GM18499 (cell line): ENCODE measurements at regions not wholly inside any gene's neighbourhood (a gene's known extent, or its start where the extent isn't known, plus 50 kb on each side); places are given as distances from the start of the nearest gene placed in this dataset.

ENCODE experiments used
- ATAC-seq: cut with Tn5 transposase; IDR thresholded peaks from one replicate; pipeline ENCODE4 v1.9.1; 2021; ENCODE audit warnings: moderate number of reproducible peaks; ENCODE audit not compliant: insufficient read depth, unreplicated experiment

DNA sequence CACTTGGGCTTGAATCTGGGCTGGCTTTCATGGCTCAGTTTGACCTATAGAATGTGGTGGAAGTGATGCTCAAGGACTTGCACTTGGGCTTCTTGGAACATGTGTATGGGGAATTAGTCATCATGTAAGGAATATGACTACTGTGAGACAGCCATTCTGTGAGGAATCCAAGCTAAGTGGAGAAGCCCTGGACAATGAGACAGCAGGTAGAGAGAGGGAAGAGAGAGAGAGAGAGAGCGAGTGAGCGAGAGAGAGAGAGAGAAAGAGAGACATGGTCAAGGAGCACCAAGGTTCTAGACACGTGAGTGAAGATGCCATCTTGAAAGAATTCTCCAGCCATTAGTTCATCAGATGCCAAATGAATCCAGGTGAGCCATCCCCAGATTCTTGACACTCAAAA is 261.6 kb upstream of the SORL1-AS1 start:
- no peak for ATAC-seq

DNA sequence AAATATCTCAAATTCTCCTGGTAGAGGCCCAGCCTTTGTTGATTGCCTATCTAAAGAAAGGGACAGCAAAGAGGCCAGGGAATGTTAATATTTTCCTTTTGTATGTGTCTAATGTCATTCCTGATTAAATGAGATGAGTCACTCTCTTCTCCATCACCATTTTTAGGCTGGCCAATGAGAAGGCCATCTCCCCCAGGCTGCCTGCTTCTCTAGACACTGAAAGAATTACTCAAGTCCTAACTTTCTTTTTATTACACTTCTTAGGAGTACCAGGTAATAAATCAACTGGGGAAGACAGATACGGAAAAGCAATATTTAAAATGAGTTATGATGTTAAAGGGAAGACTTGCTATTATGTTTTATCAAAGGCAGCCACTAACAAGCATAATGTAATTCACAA is 259.2 kb upstream of the SORL1-AS1 start:
- no peak for ATAC-seq

DNA sequence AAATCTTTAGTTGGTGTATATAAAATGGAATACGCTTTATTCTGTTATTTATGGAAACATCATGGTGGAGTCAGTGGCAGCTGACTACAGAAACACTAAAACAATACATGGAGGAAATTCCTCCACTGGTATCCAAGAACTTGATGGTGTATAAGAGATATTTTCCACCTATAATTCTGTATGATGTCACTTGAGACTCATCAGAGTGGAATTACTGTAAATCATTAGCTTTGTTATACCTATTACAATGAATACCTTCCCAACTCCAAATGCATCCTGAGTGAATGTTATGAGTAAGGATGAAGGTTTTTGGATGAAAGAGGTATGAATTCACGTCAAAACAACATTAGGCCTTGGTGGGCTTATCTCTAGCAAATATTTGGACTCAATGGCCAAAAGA is 258.5 kb upstream of the SORL1-AS1 start:
- no peak for ATAC-seq

DNA sequence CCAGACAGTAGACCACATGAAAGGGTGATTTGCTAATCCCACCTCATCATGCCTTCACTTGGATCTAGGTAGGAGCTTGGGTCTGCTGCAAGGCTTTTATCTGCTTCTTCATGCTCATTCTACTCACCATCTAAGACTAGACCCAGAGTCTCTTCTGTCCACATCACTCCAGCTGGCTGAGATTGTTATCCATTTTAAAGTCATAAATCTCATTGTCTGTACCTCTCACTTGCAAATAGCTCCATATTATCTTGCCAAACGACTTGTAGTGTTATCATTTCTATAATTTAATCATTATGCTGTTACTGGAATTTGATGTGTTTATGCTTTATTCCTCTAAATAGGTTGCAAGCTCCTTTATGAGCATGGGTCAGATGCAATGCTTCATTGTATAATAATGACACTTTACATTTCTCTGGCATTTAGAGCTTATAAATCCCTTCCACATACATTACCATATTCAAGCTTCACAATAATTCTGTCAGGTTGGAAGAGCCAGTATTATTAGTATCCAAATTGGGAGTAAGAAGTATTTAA is 254.2 kb upstream of the SORL1-AS1 start:
- ATAC-seq, result no peak

DNA sequence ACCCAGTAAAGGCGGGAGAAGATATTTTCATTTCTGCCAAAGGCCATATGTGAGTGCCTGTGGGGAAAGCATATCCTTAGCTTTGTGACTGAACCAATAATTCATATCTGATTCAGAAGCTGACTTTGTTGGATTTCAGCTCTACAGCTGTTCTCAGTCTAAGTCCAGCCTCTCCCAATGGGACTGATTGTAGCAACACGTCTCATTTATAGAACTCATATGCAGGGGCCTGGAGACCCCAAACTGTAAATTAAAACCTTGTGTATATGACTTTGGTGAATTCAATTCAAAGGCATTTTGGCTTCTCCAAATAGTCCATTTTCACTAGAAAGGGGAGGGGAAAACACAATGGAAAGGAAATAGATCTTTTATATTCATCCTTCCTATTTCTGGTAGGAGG is 250.4 kb upstream of the SORL1-AS1 start:
- ATAC-seq, result no peak

DNA sequence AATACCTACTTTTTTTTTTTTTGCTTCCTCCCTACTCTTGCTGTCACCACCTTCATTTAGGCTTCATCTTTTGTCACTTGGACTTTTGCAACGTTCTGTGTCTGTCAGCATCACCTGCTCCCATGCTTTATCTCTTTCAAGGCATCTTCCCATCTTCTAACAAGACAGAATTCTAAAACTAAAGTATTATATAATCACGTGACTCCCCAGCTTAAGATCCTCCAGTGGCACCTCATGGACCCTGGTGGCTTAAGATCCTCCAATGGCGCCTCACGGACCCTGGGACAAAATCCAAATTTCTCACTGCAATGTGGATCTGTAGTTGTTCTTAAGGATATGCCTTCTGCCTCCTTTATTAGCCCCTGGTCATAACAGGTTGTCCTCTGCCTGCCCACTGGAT is 248.2 kb upstream of the SORL1-AS1 start:
- no peak for ATAC-seq

DNA sequence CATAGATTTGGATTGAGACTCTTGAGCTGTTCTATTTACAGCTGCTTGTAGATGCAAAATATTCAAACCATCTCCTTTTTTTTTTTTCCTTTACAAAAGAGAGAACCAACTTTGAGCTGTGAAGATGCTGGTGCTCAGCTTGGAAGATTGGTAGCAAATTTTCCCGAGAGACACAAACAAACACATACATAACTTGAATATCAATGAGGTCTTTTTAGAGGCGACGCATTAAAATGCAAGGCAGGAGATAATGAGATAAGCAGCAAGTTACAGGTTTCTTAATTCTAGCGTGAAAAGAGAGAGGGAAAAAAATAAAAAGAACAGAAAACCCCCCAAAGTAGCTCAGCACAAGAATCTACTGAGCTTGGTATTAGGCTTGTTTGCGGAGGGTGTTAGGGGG is 247.0 kb upstream of the SORL1-AS1 start:
- ATAC-seq, result no peak

DNA sequence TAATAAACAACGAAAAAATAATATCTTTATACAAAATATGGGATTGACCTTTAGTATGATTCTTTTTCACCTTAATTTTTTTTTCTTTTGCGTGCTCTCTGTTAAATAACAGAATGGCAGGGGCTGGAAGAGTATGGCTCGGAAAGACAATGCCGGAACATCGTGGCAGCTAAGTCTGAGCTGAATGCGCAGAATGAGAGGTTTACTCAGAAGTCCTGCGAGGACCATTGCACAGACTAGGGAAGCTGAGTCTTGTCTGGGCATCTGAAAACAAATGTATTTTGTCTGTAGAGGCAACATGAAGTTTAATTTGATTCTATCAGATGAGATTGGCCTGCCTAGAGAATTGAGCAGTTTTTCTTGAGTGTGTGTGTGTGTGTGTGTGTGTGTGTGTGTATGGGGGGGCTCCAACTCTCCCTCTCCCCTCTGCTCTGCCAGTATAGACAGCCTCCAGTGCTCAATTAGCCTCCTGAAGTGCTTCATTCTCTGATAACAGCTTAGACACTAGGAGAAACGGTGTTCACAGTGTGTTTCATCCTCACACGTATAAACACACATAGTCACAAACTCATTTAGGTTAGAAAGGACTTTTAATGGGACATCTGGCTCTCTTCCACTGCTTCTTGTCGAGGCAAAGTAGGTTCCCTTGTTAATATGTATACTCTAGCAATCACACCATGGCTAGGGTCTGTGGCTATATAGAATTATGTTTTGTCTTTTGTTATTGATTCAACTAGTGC is 244.3 kb upstream of the SORL1-AS1 start:
- ATAC-seq, result no peak

DNA sequence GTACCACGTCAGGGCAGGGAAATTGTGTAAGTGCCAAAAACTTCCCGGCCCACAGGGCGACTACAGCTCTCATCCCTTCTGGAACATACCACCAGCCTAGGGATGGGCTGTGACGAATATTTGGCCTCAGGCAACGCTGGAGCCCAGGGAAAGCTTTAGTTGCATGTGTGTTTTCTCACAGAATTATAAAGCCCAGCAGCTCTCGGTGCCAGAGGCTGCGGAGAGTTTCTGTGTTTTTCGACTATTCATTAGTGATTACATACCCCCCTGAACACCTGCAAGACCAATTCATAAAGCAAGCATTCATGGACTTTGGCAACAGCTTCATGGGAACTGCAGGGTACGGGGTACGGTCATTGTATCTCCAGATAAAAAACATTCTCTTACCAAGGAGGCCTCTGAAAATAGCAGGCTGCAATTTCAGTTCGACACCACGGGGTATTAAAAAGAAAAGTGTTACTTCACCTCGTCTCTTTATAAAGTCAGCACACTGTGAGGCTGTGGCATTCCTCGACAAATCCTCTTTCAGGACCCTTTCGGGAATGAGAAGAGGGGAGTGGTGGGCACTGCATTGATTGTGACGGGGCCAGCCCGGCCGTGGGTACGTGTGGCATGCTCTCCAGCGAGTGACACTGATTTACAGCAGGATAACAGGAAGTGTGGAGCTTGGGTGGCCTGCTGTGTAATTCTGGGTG is 243.6 kb upstream of the SORL1-AS1 start:
- ATAC-seq, result no peak

DNA sequence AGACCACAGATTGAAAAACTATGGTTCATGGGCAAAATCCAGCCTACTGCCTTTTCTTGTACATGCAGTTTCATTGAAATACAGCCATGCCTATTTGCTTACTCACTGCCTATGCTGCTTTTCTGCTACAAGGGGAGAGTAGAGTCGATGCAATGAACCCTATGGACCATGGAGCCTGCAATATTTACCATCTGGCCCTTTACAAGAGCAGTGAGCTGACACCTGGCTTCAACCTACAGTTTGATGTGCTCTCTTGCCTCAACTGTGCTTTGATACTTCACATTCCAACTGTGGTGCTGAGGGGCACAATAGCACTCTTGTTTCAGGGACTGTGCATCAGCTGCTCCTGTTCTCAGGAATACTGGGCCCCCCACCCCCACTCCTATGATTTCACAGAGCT is 239.5 kb upstream of the SORL1-AS1 start:
- no peak for ATAC-seq

DNA sequence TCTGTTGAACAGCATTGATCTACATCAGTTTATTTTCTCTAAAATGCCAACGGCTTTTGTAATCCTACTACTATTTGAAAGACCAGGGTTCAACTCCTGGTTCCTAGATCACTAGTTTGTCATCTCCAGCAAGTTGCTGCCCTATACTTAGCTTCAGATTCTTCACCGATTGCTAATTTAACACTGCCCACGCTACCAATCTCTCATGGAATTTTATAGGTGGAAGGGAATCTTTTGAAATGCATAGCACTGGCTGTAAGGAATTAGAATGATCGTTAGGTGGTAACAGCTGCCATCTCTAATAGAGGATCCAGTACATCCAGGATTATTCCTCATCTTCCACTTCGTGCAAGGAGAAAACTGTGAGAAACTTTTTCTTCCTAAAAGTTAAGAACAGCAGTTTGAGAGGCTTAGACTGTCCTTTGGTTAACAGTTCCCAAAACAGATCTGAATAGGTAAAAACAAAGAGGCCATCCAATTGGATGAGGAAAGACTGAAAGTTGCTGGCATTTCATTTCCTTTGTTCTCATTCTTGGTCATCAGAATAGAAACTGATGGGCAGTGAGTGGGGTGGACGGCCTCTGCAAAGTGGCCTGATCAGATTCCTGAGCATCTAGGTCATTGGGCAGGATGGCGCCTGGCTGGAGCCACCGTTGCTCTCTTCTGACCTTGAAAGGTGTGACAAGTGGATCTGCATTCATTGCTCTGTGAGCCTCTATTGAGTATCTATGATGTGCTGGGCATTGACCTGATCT is 236.3 kb upstream of the SORL1-AS1 start:
- no peak for ATAC-seq

DNA sequence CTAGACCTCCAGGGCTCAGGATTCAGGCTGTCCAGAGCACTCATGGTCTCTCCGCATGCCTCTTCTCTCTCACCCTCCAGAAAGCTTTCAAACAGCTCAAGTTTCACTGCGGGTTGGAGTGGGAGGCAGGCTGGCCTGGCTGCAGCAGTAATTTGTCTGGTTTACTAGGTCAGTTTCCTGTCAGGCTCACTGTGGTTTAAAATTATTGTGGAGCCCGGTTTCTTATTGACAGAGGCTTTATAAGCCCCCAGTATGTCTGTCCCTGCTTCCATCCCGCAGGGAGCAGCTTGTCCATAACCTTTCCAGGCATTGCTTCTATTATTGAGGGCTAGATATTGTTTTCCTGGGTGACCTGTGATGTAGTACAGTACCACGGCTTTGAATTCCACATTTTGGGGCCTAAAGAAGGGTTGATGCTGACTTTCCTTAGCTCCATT is 235.3 kb upstream of the SORL1-AS1 start:
- no peak for ATAC-seq

DNA sequence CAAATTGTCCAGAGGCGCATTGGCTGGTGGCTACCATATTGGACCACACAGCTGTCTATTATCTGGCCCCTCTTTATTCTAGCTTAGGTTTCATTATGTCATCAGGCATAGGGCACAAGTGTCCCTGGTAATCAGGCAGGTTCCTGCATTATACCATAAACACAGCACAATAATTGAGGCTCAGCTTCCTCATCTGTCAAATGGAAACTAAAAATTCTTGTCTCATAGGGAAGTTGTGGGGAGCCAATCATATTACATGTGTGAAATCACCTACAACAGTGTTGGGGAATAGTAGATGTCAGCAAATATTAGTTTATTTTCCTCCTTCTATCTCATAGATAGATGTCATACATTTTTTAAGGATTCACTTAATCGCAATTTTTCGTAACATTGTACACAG is 231.0 kb upstream of the SORL1-AS1 start:
- ATAC-seq, result no peak
